ENCODE measurements at regions not wholly inside any gene's neighbourhood (a gene's known extent, or its start where the extent isn't known, plus 50 kb on each side); places are given as distances from the start of the nearest gene placed in this dataset.

DNA sequence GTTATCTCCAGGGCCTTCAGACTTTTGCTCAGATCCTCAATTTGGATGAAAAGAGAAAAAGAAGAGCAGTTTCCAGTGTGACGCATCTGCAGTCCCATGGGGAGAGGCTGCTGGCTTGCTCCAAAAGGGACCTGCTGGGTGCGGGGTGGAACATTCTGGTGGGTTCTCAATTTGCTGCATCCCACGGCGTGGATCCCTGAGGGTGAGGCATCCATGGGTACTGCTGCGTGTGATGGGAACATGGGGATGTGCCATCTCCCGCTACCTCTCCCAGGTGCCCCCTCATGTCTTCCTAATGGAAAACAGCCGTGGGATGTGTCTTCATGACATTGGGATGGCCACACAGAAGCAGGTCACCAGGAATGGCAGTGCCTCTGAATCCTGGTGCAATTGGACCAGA, 221.3 kb upstream of the AJAP1 start:
- H3K4me1 ChIP-seq (ENCODE audit: control insufficient read depth in 1 of 2, low read depth in 2 of 2) = no peaks in the 10 kb centered on the region
- H3K27ac ChIP-seq = no peak overlapping the region
- TF ChIP-seq, protein P1, sequence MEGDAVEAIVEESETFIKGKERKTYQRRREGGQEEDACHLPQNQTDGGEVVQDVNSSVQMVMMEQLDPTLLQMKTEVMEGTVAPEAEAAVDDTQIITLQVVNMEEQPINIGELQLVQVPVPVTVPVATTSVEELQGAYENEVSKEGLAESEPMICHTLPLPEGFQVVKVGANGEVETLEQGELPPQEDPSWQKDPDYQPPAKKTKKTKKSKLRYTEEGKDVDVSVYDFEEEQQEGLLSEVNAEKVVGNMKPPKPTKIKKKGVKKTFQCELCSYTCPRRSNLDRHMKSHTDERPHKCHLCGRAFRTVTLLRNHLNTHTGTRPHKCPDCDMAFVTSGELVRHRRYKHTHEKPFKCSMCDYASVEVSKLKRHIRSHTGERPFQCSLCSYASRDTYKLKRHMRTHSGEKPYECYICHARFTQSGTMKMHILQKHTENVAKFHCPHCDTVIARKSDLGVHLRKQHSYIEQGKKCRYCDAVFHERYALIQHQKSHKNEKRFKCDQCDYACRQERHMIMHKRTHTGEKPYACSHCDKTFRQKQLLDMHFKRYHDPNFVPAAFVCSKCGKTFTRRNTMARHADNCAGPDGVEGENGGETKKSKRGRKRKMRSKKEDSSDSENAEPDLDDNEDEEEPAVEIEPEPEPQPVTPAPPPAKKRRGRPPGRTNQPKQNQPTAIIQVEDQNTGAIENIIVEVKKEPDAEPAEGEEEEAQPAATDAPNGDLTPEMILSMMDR (IDR thresholded peaks at IDR 0.05) = no peak
- no peaks in the 10 kb centered on the region for H3K27me3 ChIP-seq (replicated peaks; ENCODE audit: insufficient read depth)
- no peaks in the 10 kb centered on the region for H3K9me3 ChIP-seq
- no peak overlapping the region for H3K4me3 ChIP-seq
- DNase-seq (ENCODE audit: low spot score) = no peak
- no peak for ATAC-seq (ENCODE audit: insufficient number of reproducible peaks, low FRiP score, low read depth)
- no peaks in the 10 kb centered on the region for H3K36me3 ChIP-seq

DNA sequence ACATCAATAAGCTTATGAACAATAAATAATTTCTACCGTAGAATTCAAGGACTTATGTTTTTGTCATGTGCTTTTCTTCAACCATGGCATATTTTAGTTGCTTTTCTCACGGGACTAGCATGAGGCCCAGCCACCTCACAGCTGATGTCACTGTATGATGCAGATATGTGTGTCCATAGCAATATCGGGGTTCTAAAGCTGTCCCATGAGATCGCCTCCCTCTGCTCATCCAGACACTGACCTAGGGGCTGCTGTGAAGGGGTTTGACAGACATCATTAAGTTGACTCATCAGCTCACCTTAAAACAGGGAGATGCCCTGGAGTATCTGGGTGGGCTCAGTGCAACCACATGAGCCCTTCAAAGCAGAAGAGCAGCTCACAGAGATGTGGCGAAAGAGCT, 210.3 kb upstream of the AJAP1 start:
- H3K4me3 ChIP-seq = no peak overlapping the region
- no peaks in the 10 kb centered on the region for H3K4me1 ChIP-seq (ENCODE audit: control insufficient read depth in 1 of 2, low read depth in 2 of 2)
- no peak for DNase-seq (ENCODE audit: low spot score)

DNA sequence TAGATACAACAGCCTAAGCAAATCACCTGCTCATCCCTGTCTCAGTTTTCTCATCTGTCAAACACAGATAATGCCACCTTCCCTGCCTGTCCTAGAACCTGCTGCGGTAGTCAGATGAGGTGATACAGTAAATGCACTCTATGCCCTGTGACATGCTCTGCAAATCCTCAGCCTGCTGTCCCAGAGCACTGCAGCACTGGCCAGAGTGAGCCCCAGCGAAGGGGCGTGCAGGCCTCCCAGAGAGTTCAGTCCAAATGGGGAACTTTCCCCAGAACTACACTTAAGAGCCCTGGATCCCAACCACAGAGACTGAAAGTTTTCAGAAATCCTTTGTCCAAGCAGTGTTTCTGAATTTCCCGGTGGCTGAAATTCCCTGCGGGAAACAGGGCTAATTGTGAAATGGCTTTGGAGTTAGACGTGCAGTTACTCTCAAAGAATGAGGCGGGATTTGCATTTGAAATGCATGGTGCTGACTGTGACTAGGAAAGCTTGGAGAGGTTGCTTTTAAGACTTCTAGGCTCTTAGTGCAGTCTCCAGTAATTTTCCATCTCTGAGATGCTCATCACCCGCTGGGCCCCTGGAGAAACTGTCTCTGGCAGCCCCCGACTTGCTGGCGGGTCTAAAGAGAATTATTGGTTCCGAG, 206.5 kb upstream of the AJAP1 start:
- DNase-seq (ENCODE audit: low spot score) (no peak), ATAC-seq (ENCODE audit: insufficient number of reproducible peaks, low FRiP score, low read depth) (no peak)
- no peaks in the 10 kb centered on the region for H3K36me3 ChIP-seq
- no peak overlapping the region for H3K4me3 ChIP-seq
- no peaks in the 10 kb centered on the region for H3K27me3 ChIP-seq (replicated peaks; ENCODE audit: insufficient read depth)
- H3K9me3 ChIP-seq = no peaks in the 10 kb centered on the region
- TF ChIP-seq, protein P1 (IDR thresholded peaks at IDR 0.05) = no peak
- H3K27ac ChIP-seq = no peak overlapping the region
- no peaks in the 10 kb centered on the region for H3K4me1 ChIP-seq (ENCODE audit: control insufficient read depth in 1 of 2, low read depth in 2 of 2)

More for the DNA sequence above, 210.3 kb upstream of the AJAP1 start:
- Histone ChIP-seq H3K27ac (no peak overlapping the region), H3K36me3 (no peaks in the 10 kb centered on the region), H3K9me3 (no peaks in the 10 kb centered on the region), H3K27me3 (replicated peaks; ENCODE audit: insufficient read depth) (no peaks in the 10 kb centered on the region)
- ATAC-seq (ENCODE audit: insufficient number of reproducible peaks, low FRiP score, low read depth) = no peak
- TF ChIP-seq, protein P1 (IDR thresholded peaks at IDR 0.05) = no peak

GRCh38 chr1:4449972-4450371, 204.4 kb upstream of the AJAP1 start:
- Histone ChIP-seq H3K9me3 (no peaks in the 10 kb centered on the region), H3K27me3 (replicated peaks; ENCODE audit: insufficient read depth) (no peaks in the 10 kb centered on the region), H3K36me3 (no peaks in the 10 kb centered on the region), H3K27ac (no peak overlapping the region), H3K4me3 (no peak overlapping the region), H3K4me1 (ENCODE audit: control insufficient read depth in 1 of 2, low read depth in 2 of 2) (no peaks in the 10 kb centered on the region)
- ATAC-seq (ENCODE audit: insufficient number of reproducible peaks, low FRiP score, low read depth) (no peak), DNase-seq (ENCODE audit: low spot score) (no peak)
- TF ChIP-seq, protein P1 (IDR thresholded peaks at IDR 0.05) = no peak

DNA sequence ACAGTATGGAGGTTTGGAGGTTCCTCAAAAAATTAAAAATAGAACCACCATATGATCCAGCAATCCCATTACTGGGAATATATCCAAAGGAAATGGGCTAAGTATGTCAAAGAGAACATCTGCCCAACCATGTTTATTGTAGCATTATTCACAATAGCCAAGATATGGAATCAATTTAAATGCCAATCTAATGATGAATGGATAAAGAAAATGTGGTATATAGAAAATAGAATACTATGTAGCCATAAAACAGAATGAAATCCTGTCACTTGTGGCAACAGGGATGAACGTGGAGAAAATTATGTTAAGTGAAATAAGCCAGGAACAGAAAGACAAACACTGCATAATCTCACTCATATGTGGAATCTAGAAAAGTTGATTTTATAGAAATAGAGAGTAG, 201.7 kb upstream of the AJAP1 start:
- Histone ChIP-seq H3K27me3 (replicated peaks; ENCODE audit: insufficient read depth) (no peaks in the 10 kb centered on the region), H3K4me1 (ENCODE audit: control insufficient read depth in 1 of 2, low read depth in 2 of 2) (no peaks in the 10 kb centered on the region), H3K36me3 (no peaks in the 10 kb centered on the region), H3K9me3 (no peaks in the 10 kb centered on the region), H3K4me3 (no peak overlapping the region), H3K27ac (no peak overlapping the region)
- TF ChIP-seq, protein P1 (IDR thresholded peaks at IDR 0.05) = no peak
- ATAC-seq (ENCODE audit: insufficient number of reproducible peaks, low FRiP score, low read depth) = no peak
- no peak for DNase-seq (ENCODE audit: low spot score)
